Testis (tissue), 2 donors: ENCODE measurements at regions not wholly inside any gene's neighbourhood (a gene's known extent, or its start where the extent isn't known, plus 50 kb on each side); places are given as distances from the start of the nearest gene placed in this dataset.

ENCODE experiments used
- DNase-seq: peaks from one replicate; pipeline ENCODE4 v3.0.0-alpha.2; 2019
- H3K27ac ChIP-seq, 2 donors: fragments of 200-600 bp; sonication (generic); one replicate each; pipeline ENCODE4 v1.5.1; 2019
- H3K27me3 ChIP-seq: fragments of 200-600 bp; sonication (generic); one replicate; pipeline ENCODE4 v1.5.1; 2019
- H3K36me3 ChIP-seq: fragments of 200-600 bp; sonication (generic); one replicate; pipeline ENCODE4 v1.5.1; 2017; ENCODE audit warnings: low read depth; ENCODE audit errors: missing control alignments
- H3K4me1 ChIP-seq: fragments of 200-600 bp; sonication (generic); one replicate; pipeline ENCODE4 v1.5.1; 2019
- H3K4me3 ChIP-seq, 2 donors: fragments of 200-600 bp; sonication (generic); one replicate each; pipeline ENCODE4 v1.5.1; 2017 to 2019
- H3K9me3 ChIP-seq: fragments of 200-600 bp; sonication (generic); one replicate; pipeline ENCODE4 v1.5.1; 2017
- CTCF ChIP-seq, 3 experiments: fragments of 450-650 bp in 2 of 3; fragments of 200-600 bp in 1 of 3; sonication (generic) in 1 of 3; IDR thresholded peaks; one replicate each; pipeline ENCODE4 v1.5.1; 2016 to 2019; ENCODE audit warnings: antibody characterized with exemption in 3 of 3, mild to moderate bottlenecking in 2 of 3, moderate library complexity in 1 of 3
- POLR2A ChIP-seq: fragments of 450-650 bp; IDR thresholded peaks from one replicate; pipeline ENCODE4 v1.6.1; 2017; ENCODE audit warnings: antibody characterized with exemption, mild to moderate bottlenecking, moderate library complexity
- WGBS, 2 donors: methylation state at CpG; one replicate each; pipeline ENCODE4 v1.1.5; 2018; 5-methylcytosine and 5-hydroxymethylcytosine counted together
- intact Hi-C: fragments of 100-400 bp; cut with DNase I; formaldehyde crosslinking; loops from one replicate; pipeline ENCODE4 v1.15.1; 2023; ENCODE audit warnings: low total_unique reads

GRCh38 chr2:46828491-46829230, 86.9 kb downstream of the MCFD2 start:
- H3K4me3 ChIP-seq, result no peak overlapping the region
- no peaks in the 10 kb centered on the region for H3K9me3 ChIP-seq
- H3K36me3 ChIP-seq, result no peaks in the 10 kb centered on the region
- WGBS, 2 donors, result 78 to 97% methylated on average over 1 to 2 of the region's 2 CpGs
- TF ChIP-seq CTCF (IDR thresholded peaks at IDR 0.05), result no peak
- no peak for TF ChIP-seq POLR2A
- H3K27ac ChIP-seq, result no peak overlapping the region
- DNase-seq, result no peak
- H3K4me1 ChIP-seq, result no peaks in the 10 kb centered on the region
- intact Hi-C loops, result no loop called here
- H3K27me3 ChIP-seq, result no peaks in the 10 kb centered on the region

- no peaks in the 10 kb centered on the region for H3K27me3 ChIP-seq
- no peaks in the 10 kb centered on the region for H3K4me1 ChIP-seq
- intact Hi-C loops, result no loop called here
- no peaks in the 10 kb centered on the region for H3K36me3 ChIP-seq
- no peak overlapping the region for H3K4me3 ChIP-seq
- 96 to 100% methylated on average over 3 of the region's 3 CpGs for WGBS, 2 donors
- TF ChIP-seq CTCF (IDR thresholded peaks at IDR 0.05), result no peak
- no peak overlapping the region for H3K27ac ChIP-seq
- DNase-seq, result no peak
- H3K9me3 ChIP-seq, result no peaks in the 10 kb centered on the region
Observed at GRCh38 chr2:46828135-46828438, 87.5 kb downstream of the MCFD2 start.

GRCh38 chr2:46827274-46828134, 88.1 kb downstream of the MCFD2 start:
- TF ChIP-seq CTCF (IDR thresholded peaks at IDR 0.05), result no peak
- TF ChIP-seq POLR2A, result no peak
- H3K9me3 ChIP-seq, result no peaks in the 10 kb centered on the region
- H3K36me3 ChIP-seq, result no peaks in the 10 kb centered on the region
- H3K27ac ChIP-seq, result no peak overlapping the region
- WGBS, 2 donors, result 84 to 86% methylated on average over 9 to 12 of the region's 12 CpGs
- intact Hi-C loops, result no loop called here
- DNase-seq, result peak; percentile 11
- no peaks in the 10 kb centered on the region for H3K27me3 ChIP-seq
- no peaks in the 10 kb centered on the region for H3K4me1 ChIP-seq
- H3K4me3 ChIP-seq, result no peak overlapping the region

GRCh38 chr2:46826569-46827245, 88.9 kb downstream of the MCFD2 start:
- 92% methylated on average over 14 to 15 of the region's 15 CpGs for WGBS, 2 donors
- H3K36me3 ChIP-seq, result no peaks in the 10 kb centered on the region
- no peaks in the 10 kb centered on the region for H3K4me1 ChIP-seq
- intact Hi-C loops, result no loop called here
- H3K27me3 ChIP-seq, result no peaks in the 10 kb centered on the region
- TF ChIP-seq CTCF (IDR thresholded peaks at IDR 0.05) (no peak), POLR2A (no peak)
- H3K9me3 ChIP-seq, result no peaks in the 10 kb centered on the region
- no peak overlapping the region for H3K27ac ChIP-seq
- peak; percentile 8 for DNase-seq
- H3K4me3 ChIP-seq, result no peak overlapping the region
